Activated naive CD8-positive, alpha-beta T cell treated with anti-CD3 and anti-CD28 coated beads, Interleukin-2, amount 50 U/mL, for 24 hours (primary cell): ENCODE measurements at regions not wholly inside any gene's neighbourhood (a gene's known extent, or its start where the extent isn't known, plus 50 kb on each side); places are given as distances from the start of the nearest gene placed in this dataset.

Source experiments
- ATAC-seq: fragments of 150-1000 bp; cut with Tn5 transposase; one replicate; pipeline ENCODE4 v1.10.0; 2021
- DNase-seq: peaks from one replicate; pipeline ENCODE4 v3.0.0; 2021
- H3K27ac Mint-ChIP-seq: one replicate; pipeline ENCODE4 v1.8.0; 2021; ENCODE audit warnings: mild to moderate bottlenecking, mixed read lengths
- H3K27me3 Mint-ChIP-seq: one replicate; pipeline ENCODE4 v1.8.0; 2021; ENCODE audit warnings: mixed read lengths
- H3K36me3 Mint-ChIP-seq: one replicate; pipeline ENCODE4 v1.8.0; 2021; ENCODE audit warnings: low read depth, mixed read lengths
- H3K4me1 Mint-ChIP-seq: one replicate; pipeline ENCODE4 v1.8.0; 2021; ENCODE audit warnings: mixed read lengths
- H3K4me3 Mint-ChIP-seq: one replicate; pipeline ENCODE4 v1.8.0; 2021; ENCODE audit warnings: mild to moderate bottlenecking, moderate library complexity, mixed read lengths
- H3K9me3 Mint-ChIP-seq: one replicate; pipeline ENCODE4 v1.8.0; 2021; ENCODE audit warnings: mixed read lengths

DNA sequence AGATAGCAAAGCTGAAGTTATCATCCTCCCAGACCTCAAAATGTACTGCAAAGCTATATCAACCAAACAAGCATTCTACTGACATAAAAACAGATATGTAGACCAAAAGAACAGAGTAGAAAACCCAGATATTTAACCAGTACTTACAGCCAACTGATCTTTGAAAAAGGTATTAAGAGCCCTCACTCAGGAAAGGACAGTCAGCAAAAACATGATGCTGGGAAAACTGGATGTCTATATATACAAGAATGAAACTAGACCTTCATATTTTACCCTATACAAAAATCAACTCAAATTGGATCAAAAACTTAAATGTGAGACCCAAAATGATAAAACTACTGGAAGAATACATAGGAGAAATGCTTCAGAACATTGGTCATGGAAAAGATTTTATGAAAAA, 87.5 kb upstream of the MME start:
- no peaks in the 10 kb centered on the region for H3K27me3 Mint-ChIP-seq
- H3K4me3 Mint-ChIP-seq: no peak overlapping the region
- H3K9me3 Mint-ChIP-seq: no peaks in the 10 kb centered on the region
- H3K36me3 Mint-ChIP-seq: no peaks in the 10 kb centered on the region
- H3K27ac Mint-ChIP-seq: no peak overlapping the region
- no peaks in the 10 kb centered on the region for H3K4me1 Mint-ChIP-seq
- DNase-seq (no peak), ATAC-seq (no peak)

DNA sequence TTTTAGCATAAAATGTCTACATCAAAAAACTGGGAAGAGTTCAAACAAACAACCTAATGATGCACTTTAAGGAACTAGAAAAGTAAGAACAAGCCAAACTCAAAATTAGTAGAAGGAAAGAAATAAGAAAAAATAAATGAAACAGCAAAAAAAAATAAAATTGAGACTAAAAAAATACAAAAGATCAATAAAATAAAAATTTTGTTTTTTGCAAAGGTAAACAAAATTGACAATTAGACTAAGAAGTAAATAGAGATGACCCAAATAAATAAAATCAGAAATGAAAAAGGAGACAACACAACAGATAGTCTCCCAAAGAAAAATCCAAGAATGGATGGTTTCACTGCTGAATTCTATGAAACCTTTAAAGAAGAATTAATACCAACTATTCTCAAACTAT, 89.6 kb upstream of the MME start:
- no peak for ATAC-seq
- no peaks in the 10 kb centered on the region for H3K9me3 Mint-ChIP-seq

GRCh38 chr3:154987846-154988245, 92.3 kb upstream of the MME start:
- Mint-ChIP-seq H3K4me1 (no peaks in the 10 kb centered on the region), H3K36me3 (no peaks in the 10 kb centered on the region), H3K27ac (no peak overlapping the region), H3K9me3 (no peaks in the 10 kb centered on the region), H3K27me3 (no peaks in the 10 kb centered on the region), H3K4me3 (no peak overlapping the region)
- no peak for ATAC-seq
- no peak for DNase-seq

More for the DNA sequence above, 89.6 kb upstream of the MME start:
- no peak for DNase-seq
- Mint-ChIP-seq H3K36me3 (no peaks in the 10 kb centered on the region), H3K4me3 (no peak overlapping the region), H3K27me3 (no peaks in the 10 kb centered on the region), H3K27ac (no peak overlapping the region), H3K4me1 (no peaks in the 10 kb centered on the region)

GRCh38 chr3:154981664-154982063, 98.5 kb upstream of the MME start:
- no peaks in the 10 kb centered on the region for H3K27me3 Mint-ChIP-seq
- no peak overlapping the region for H3K27ac Mint-ChIP-seq
- H3K4me3 Mint-ChIP-seq: no peak overlapping the region
- no peak for DNase-seq
- H3K4me1 Mint-ChIP-seq: no peaks in the 10 kb centered on the region
- ATAC-seq: no peak
- no peaks in the 10 kb centered on the region for H3K36me3 Mint-ChIP-seq
- H3K9me3 Mint-ChIP-seq: no peaks in the 10 kb centered on the region

GRCh38 chr3:154981201-154981600, 98.9 kb upstream of the MME start:
- Mint-ChIP-seq H3K9me3 (no peaks in the 10 kb centered on the region), H3K27me3 (no peaks in the 10 kb centered on the region), H3K36me3 (no peaks in the 10 kb centered on the region), H3K4me1 (no peaks in the 10 kb centered on the region), H3K4me3 (no peak overlapping the region), H3K27ac (no peak overlapping the region)
- DNase-seq (no peak), ATAC-seq (no peak)

GRCh38 chr3:154979331-154979730, 100.8 kb upstream of the MME start:
- Mint-ChIP-seq H3K27me3 (no peaks in the 10 kb centered on the region), H3K9me3 (no peaks in the 10 kb centered on the region), H3K4me1 (no peaks in the 10 kb centered on the region), H3K4me3 (no peak overlapping the region), H3K36me3 (no peaks in the 10 kb centered on the region), H3K27ac (no peak overlapping the region)
- ATAC-seq (no peak), DNase-seq (no peak)

DNA sequence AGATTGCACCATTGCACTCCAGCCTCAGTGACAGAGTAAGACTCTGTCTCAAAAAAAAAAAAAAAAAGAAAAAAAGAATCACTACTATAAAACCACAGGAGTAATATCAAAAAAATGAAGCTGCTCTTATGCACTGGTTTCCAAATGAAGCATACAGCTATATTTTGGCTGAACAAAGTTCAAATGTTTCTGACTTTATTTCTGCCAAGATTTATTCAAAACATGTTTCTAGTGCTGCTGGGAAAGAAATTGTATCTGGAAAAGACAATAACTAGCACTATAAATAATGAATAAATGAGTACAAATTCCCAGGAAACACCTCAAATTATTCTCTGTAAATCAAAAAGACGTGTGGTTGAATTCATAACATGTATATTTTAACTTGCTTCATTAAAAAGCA, 102.5 kb upstream of the MME start:
- no peaks in the 10 kb centered on the region for H3K36me3 Mint-ChIP-seq
- no peaks in the 10 kb centered on the region for H3K9me3 Mint-ChIP-seq
- H3K27ac Mint-ChIP-seq: no peak overlapping the region
- H3K4me1 Mint-ChIP-seq: no peaks in the 10 kb centered on the region
- no peaks in the 10 kb centered on the region for H3K27me3 Mint-ChIP-seq
- no peak for ATAC-seq
- no peak for DNase-seq
- no peak overlapping the region for H3K4me3 Mint-ChIP-seq

GRCh38 chr3:154976072-154976983, 103.8 kb upstream of the MME start:
- H3K27me3 Mint-ChIP-seq: no peaks in the 10 kb centered on the region
- no peak overlapping the region for H3K27ac Mint-ChIP-seq
- H3K9me3 Mint-ChIP-seq: no peaks in the 10 kb centered on the region
- H3K36me3 Mint-ChIP-seq: no peaks in the 10 kb centered on the region
- H3K4me3 Mint-ChIP-seq: no peak overlapping the region
- no peaks in the 10 kb centered on the region for H3K4me1 Mint-ChIP-seq
- no peak for DNase-seq
- no peak for ATAC-seq

DNA sequence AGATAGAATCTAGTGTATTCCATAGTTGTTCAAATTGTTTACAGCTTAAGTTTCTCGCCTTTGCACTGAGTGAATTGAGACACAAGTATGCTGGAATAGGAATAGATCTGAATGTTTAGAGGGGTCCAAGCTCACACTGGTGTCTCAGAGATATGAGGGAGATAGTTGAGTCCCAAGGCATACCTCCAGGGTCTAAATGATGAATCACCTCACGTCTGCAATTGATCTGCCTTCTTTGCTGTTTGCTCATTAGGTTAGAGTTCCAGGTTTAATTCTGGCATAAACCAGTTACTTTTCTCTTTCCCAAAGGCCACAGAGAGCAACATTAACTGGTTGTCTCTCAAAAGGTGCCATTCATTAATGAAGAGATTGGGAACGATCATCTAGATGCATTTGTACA, 106.3 kb upstream of the MME start:
- ATAC-seq (no peak), DNase-seq (no peak)
- Mint-ChIP-seq H3K27me3 (no peaks in the 10 kb centered on the region), H3K9me3 (no peaks in the 10 kb centered on the region), H3K36me3 (no peaks in the 10 kb centered on the region), H3K4me3 (no peak overlapping the region), H3K27ac (no peak overlapping the region), H3K4me1 (no peaks in the 10 kb centered on the region)

GRCh38 chr3:154972951-154973350, 107.2 kb upstream of the MME start:
- H3K36me3 Mint-ChIP-seq: no peaks in the 10 kb centered on the region
- H3K27ac Mint-ChIP-seq: no peak overlapping the region
- DNase-seq (no peak), ATAC-seq (no peak)
- H3K9me3 Mint-ChIP-seq: no peaks in the 10 kb centered on the region
- H3K4me3 Mint-ChIP-seq: no peak overlapping the region
- no peaks in the 10 kb centered on the region for H3K27me3 Mint-ChIP-seq
- H3K4me1 Mint-ChIP-seq: no peaks in the 10 kb centered on the region

GRCh38 chr3:154971771-154972326, 108.3 kb upstream of the MME start:
- DNase-seq: no peak
- no peaks in the 10 kb centered on the region for H3K27me3 Mint-ChIP-seq
- H3K36me3 Mint-ChIP-seq: no peaks in the 10 kb centered on the region
- no peak overlapping the region for H3K4me3 Mint-ChIP-seq
- H3K27ac Mint-ChIP-seq: no peak overlapping the region
- H3K9me3 Mint-ChIP-seq: no peaks in the 10 kb centered on the region
- H3K4me1 Mint-ChIP-seq: no peaks in the 10 kb centered on the region
- no peak for ATAC-seq

DNA sequence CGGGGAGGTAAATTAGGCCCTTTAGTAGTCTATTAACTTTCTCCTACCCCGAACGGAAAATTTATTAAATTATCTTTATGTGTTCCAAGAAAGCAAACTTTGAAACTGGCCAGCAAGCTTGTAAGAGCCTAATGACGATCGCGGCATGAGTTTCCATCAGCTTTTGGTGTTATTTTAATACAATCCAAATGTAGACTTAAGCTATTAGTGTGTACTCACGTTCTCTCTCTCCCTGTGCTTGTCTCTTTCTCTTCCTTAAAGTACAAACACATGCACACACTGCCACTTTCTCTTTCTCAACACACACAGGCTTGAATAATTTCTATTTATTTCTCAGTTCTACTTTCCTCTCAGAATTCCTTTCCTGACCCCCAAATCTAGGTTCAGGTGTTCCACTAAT, 108.8 kb upstream of the MME start:
- H3K27ac Mint-ChIP-seq: no peak overlapping the region
- H3K27me3 Mint-ChIP-seq: no peaks in the 10 kb centered on the region
- no peaks in the 10 kb centered on the region for H3K36me3 Mint-ChIP-seq
- no peaks in the 10 kb centered on the region for H3K4me1 Mint-ChIP-seq
- ATAC-seq: no peak
- no peak overlapping the region for H3K4me3 Mint-ChIP-seq
- H3K9me3 Mint-ChIP-seq: no peaks in the 10 kb centered on the region
- no peak for DNase-seq

DNA sequence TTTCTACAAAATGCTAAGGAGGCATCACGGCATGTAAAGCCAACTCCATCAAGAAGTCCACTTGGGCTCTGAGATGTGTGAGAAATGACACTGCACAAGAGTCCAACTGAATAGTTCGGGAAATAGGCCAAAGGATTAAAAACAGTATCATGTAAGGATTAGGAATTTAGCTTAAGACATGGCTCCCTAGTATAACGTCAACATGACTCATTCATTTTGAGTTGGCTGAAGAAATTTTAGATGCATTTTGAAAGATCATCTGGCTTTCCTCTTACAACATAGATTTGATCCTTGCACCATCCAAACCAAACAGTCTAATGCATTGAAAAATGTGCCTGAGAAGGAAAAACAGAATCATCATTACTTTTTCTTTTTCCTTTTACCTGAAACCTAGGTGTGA, 109.3 kb upstream of the MME start:
- Mint-ChIP-seq H3K27me3 (no peaks in the 10 kb centered on the region), H3K4me3 (no peak overlapping the region), H3K4me1 (no peaks in the 10 kb centered on the region), H3K27ac (no peak overlapping the region), H3K9me3 (no peaks in the 10 kb centered on the region), H3K36me3 (no peaks in the 10 kb centered on the region)
- ATAC-seq: no peak
- no peak for DNase-seq

GRCh38 chr3:154969366-154969765, 110.8 kb upstream of the MME start:
- ATAC-seq (no peak), DNase-seq (no peak)
- Mint-ChIP-seq H3K4me1 (no peaks in the 10 kb centered on the region), H3K27ac (no peak overlapping the region), H3K4me3 (no peak overlapping the region), H3K9me3 (no peaks in the 10 kb centered on the region), H3K36me3 (no peaks in the 10 kb centered on the region), H3K27me3 (no peaks in the 10 kb centered on the region)

DNA sequence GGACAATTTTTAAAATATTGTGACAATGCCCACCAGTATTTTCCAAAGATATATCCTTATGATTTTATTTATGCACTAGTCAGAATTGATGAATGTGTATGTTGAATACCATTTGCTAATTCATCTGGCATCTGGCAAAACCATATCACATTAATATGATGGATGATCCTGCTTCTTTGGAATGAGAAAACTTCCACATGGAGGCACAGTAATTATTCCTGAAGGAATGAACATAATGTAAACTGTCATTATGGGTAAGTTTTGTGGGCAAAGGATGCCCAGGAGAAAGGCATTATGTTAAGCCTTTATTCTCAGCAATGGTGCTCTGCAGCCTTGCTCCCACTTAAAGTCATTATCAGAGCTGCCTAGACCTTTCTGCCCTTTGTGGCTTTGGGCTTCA, 113.0 kb upstream of the MME start:
- Mint-ChIP-seq H3K4me1 (no peaks in the 10 kb centered on the region), H3K4me3 (no peak overlapping the region), H3K27me3 (no peaks in the 10 kb centered on the region), H3K36me3 (no peaks in the 10 kb centered on the region), H3K27ac (no peak overlapping the region), H3K9me3 (no peaks in the 10 kb centered on the region)
- DNase-seq (no peak), ATAC-seq (no peak)
